HG03460 (cell line): ENCODE measurements at regions not wholly inside any gene's neighbourhood (a gene's known extent, or its start where the extent isn't known, plus 50 kb on each side); places are given as distances from the start of the nearest gene placed in this dataset.

ENCODE experiments used
- ATAC-seq: cut with Tn5 transposase; IDR thresholded peaks from one replicate; pipeline ENCODE4 v1.9.1; 2021; ENCODE audit not compliant: unreplicated experiment

DNA sequence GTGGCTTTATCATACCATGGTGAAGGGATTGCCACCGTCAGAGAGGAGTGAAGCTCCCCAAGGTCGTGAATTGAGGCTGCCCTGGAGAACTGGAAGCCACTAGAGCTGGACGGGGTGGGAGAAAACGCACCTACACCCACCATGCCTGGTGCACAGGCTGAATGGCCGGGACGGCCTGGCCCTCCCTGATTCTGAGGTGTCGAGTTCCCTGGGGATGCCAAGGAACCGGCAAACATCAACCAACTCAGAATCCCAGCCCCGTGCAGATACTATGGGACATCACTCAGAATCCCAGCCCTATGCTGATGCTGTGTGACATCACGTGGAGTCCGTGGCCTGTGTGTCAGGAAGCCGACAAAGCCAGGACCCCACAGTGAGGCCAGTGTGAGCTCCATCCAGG lies 650.0 kb downstream of the BRD1 start:
- ATAC-seq: no peak

DNA sequence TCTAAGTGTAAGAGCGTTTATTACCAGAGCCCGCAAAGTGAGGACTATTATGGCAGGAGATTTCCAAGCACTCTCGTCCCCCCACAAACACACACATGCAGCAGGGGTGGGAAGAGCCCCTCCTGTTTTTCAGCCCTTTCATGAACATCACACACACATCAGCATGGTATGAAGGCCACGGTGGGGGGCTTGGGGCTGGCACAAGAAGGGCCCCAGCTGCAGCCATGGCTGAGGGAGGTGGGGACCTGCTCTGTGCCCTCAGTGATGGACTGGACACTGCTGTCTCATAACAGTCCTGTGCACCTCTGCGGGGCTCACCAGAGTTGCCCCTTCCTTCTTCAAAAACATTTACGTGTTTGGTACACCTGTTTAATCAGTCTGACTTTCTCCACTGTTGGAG lies 650.7 kb downstream of the BRD1 start:
- ATAC-seq: no peak

DNA sequence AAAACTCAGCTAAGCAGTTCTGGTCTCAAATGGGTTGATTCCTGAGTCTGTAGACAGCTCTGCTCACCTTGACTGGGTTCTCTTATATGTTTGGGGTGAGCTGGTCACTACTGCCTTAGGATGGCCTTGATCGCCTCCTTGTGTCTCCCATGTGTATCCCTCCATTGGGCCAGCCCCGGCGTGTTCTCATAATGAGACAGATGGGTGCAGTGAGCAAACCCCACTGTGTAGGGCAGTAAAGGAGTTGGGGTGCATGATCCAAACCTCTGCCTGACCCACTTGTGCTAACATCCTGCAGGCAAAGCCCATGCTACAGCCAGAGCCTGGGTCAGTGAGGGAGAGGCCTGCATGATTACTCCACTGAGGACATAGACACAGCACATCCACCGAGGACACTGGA lies 657.6 kb downstream of the BRD1 start:
- no peak for ATAC-seq

DNA sequence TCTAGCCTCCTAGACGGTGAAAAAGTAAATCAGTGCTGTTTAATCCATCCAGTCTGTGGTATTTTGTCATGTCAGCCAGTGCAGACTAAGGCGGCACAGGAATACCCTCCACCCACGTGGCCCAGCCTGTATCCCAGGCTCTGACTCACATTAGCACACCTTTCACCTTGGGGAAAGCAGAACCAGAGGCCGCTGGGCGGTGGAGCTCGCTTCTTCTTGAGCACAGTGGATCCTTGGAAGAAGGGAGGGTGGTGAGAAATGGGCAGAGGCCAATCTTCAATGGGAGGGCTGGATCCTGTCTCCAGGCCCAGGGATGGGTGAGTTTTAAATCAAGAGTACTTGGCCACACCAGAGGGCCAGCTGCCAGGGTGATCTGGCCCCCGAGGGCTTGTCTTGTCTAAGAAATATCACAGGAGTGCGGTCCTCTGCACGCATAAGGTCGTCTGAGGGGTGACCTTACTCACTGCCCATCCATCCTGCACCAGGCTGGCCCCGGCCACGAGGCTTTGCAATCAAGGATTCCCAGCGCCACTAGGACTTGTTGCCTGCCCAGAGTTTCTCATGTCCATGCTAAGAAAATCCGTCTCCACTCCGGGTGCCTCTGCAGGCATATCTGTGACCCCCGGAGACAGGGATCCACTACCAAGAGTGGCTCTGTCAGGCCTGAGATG lies 658.5 kb downstream of the BRD1 start:
- ATAC-seq: no peak

DNA sequence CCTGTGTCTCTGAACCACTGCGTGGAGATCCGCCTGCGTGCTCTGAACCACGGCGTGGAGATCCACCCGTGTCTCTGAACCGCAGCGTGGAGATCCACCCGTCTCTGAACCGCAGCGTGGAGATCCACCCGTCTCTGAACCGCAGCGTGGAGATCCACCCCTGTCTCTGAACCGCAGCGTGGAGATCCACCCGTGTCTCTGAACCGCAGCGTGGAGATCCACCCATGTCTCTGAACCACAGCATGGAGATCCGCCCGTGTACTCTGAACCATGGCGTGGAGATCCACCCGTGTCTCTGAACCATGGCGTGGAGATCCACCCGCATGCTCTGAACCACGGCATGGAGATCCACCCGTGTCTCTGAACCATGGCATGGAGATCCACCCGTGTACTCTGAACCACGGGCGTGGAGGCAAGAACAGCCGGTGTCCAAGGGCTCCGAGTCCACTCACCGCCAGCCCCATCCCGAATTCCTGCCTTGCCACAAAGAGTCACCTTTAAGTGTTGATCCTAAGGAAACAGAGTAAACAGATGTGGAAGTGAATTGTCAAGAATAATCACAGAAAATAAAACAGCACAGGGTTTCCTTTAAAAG lies 659.4 kb downstream of the BRD1 start:
- ATAC-seq: no peak

DNA sequence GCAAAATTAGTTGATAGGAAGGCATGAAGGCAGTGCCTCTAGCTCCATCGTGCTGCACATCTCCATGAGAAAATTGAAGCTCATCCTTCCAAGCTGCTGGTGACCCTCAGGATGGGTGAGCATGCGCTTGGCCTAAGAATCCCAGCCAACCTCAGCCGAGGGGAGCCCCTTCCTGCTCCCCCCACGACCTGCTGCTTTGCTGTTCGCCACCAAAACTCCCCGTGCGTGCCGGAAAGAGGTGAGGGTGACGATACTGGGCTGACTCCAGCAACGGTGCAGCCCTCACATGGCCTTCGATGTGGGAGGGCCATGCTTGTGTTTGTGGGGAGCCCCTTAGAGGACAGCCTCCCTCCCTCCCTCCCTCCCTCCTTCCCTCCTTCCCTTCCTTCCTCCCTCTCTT lies 660.9 kb downstream of the BRD1 start:
- ATAC-seq: no peak

DNA sequence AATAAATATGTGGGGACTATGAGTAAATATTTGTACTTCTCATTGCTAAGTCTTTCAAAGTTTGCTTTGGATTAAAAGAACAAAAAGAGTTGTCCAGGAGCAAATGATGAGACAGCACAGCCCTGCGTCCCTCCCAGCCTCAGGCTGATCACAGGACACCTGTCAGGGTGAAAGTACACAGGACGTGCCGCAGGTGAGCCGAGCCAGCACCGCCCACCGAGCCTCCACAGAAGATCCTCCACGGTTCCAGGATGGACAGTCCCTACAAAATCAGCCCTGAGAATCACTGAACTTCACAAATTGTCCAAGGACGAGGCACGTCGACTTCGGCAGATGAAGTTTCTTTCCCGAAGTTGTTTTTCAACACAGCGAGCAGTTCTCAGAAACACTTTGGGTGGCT lies 661.5 kb downstream of the BRD1 start:
- ATAC-seq: no peak

DNA sequence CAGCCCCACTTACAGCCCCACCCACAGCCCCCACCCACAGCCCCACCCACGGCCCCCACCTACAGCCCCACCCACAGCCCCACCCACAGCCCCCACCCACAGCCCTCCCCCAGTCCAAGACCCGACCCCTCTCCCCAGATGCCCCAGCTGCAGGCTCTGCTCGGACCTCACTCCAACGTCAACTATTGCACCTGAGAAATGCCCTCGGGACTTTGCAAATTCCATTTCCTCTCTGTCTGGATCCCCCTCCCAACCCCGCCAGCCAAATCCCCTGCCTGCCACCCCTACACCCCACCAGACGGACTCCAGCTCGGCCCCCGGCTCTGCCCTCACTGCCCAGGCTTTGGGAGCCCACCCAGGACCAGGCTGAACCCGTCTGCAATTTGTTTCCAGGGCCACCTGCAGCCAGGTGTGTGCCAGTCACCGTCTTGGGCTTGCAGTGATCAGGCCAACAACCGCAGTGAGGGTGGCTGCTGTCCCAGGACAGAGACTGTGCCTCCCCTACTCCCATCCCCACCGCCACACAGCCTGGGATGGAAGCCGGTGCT lies 662.8 kb downstream of the BRD1 start:
- no peak for ATAC-seq

DNA sequence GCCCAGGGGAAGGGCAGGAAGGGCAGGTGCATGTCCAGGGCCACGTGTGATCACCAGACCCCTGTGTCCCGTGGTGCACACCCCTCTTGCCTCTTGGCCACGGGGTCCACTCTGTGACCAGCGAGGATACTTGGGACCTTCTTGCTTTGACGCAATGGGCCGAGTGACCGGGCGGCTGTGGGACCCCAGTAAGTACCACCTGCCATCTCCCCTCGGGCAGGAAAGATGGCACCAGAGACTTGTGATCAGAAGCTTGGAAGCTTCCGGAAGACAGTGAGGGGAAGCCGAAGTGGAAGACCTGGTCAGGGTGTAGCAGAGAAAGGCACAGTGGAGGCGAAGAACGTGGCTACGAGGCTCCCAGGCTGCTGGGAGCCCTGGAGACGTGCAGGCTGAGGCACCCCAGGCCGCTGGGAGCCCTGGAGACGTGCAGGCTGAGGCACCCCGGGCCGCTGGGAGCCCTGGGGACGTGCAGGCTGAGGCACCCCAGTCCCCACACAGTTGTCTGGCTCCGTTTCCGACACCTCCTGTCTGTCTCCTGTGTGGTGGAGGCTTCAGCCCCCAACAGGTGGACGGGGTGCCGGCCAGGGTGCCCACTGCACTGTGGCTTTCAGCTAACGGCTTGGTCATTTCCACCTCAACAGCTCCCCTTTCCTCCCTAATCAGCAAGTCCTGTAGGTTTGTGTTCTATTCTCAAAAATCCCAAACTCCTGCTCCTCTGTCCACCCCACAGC lies 663.5 kb downstream of the BRD1 start:
- ATAC-seq: no peak

DNA sequence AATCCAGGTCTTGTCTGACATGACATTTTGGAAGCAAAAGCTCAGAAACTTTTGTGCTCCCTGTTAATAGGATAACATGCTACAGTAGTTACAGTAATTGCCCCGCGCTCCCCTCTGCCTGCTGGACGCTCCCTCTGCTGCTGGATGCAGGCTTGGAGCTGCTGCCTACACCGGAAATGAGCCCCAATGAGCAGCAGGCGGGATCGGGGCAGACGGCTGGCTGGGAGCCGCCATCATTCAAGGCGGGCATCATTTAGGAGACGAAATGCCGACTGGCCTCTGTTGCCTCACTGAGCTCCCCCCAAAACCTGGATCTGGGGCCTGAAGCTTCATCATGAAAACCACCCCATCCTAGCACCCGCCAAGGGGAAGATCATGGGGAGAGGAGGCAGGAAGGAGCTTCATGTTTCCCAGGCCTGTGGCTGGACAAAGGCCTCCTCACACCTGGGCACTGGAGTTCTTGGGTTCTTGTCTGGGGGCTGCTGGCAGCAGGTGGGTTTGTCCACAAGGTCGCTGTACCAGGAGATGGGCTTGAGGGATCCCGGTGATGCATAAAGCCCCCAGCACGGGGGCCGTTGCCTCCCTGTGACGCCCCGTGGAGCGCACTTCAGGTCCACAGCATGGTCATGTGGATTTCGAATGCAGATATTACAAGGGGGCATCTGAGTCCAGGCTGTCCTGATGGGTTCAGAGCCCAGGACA lies 664.3 kb downstream of the BRD1 start:
- ATAC-seq: no peak

DNA sequence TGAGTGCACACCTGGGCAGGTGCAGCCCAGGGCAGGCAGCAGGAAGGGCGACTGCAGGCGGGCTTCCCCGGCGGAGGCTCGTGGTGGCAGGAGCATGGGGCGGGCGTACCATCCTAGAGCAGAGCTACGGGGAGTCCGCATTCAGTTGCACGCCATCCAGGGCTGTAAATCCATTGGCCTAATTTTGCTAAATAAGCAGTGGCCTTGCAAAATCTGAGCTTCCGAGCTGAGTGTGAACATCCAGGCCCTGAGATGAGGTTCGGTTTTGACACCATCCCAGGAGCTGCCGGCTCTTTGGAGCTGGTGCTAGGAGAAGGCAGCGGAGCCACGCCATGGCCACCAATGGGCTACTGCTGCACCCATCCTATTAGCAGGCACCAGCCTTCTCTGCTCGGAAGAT lies 664.8 kb downstream of the BRD1 start:
- no peak for ATAC-seq

DNA sequence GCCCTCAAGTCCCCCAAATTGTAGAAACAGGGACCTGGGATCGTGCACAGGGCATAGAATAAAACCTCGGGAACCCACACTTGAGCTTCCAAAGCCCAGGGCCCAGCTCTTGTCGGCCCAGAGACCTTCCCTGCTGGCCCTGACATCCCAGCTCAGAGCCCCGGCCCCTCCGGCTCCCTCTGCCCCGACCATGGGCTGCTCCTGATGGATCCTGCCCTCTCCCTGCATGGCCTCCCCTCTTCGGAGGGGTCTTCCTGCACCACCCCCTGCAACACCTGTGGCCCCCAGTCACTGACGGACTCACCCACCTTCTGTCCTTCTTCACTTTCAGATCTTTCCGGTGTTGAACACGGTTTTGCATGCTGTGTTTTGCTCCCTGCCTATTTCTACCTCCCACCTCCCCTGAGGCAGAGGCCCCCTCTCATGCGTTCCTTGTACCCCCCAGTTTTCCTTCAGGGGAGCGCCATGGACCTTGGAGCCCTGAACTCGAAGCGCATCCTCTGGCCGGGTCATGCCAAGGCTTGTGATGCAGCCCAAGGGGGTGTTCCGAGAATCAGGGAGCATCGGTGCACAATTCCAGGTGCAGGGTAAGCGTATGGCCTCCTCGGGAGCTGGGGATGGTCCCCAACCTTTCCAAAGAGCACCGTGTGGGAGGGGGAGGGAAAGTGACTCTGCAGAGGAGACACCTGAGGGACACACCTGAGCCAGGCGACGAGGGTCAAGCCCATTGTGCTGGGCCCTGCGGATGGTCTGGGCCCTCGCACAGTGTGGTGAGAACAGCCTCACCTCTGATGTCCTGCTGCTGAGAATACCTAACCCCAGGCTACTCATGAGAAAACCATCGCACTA lies 666.4 kb downstream of the BRD1 start:
- ATAC-seq: no peak

DNA sequence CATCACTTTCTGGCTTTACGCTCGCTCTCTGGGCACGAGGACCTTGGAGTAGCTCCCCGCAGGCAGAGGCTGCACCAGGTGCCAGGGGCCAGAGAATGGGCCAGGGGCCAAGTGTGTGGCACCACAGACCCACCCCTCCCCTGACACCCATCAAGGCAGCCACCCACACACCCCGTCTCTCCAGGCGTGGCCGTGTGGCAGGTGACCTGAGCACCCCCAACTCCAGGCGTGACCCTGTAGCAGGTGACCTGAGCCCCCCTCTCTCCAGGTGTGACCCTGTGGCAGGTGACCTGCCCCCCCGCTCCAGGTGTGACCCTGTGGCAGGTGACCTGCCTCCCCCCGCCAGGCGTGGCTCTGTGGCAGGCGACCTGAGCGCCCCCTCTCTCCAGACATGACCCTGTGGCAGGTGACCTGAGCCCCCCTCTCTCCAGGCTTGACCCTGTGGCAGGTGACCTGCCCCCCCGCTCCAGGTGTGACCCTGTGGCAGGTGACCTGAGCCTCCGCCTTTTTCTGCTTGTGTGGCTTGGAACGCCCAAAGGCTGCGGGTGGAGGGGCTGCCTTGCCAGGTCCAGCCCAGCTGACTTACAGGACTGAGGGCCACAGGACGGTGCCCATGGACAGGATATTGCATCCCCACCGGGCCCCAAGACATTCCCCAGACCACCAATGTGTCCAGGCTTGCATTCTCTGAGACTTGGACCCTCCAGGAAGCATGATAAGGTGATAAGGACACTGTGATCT lies 667.2 kb downstream of the BRD1 start:
- no peak for ATAC-seq

DNA sequence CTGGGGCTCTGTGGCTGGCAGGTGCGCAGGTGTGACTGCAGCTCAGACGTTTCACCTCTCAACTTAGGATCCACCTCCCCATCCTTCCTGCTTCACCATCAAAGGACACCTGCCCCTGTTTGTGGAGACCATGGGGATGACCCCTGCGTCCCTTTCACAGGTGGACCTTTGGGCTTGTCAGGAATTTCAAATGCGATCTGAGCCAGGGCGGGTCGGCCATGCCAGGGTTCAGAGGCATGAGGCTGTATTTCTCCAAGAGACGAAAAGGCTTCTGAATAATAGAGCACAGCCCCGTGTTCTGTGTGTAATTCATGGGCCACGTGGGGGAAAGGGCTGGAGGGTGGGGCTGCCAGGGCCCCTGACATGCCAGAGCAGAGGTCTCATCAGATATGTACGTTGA lies 668.0 kb downstream of the BRD1 start:
- no peak for ATAC-seq

DNA sequence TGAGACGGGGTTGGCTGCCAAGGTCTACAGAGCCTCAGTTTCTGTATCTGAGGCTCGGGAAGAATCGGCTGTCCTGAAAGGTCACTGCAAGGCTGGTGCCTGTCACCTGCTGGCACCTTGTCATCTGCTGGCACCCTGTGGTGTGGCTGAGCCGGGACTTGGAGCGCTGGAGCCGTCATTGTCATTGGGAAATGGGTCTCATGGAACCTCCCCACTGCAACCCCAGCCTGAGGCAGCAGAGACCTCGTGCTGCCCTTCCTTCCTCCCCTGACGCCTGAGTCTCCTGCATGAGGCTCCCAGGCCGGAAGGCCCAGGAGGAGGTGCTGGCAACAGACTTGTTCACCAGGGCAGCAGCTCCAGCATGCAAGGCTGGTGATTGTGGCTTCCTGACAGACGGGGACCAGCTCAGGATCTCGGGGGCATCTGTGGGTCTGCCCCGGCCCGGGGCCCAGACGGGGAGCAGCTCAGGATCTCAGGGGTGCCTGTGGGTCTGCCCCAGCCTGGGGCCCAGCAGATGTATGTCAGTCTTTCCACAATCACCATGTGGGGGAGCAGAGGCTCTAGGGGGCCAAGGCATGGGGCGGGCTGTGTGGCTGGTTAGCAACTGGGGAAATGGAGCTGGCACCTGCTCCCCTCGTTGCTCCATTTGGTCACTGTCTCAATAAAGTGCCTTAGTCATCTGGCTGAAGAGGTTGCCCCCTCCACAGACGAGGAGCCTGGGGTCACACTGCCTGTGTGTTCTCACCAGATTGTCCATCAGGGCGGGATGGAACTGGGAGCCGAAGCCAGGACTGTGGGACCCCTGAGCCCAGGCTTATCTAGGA lies 668.7 kb downstream of the BRD1 start:
- ATAC-seq: no peak

DNA sequence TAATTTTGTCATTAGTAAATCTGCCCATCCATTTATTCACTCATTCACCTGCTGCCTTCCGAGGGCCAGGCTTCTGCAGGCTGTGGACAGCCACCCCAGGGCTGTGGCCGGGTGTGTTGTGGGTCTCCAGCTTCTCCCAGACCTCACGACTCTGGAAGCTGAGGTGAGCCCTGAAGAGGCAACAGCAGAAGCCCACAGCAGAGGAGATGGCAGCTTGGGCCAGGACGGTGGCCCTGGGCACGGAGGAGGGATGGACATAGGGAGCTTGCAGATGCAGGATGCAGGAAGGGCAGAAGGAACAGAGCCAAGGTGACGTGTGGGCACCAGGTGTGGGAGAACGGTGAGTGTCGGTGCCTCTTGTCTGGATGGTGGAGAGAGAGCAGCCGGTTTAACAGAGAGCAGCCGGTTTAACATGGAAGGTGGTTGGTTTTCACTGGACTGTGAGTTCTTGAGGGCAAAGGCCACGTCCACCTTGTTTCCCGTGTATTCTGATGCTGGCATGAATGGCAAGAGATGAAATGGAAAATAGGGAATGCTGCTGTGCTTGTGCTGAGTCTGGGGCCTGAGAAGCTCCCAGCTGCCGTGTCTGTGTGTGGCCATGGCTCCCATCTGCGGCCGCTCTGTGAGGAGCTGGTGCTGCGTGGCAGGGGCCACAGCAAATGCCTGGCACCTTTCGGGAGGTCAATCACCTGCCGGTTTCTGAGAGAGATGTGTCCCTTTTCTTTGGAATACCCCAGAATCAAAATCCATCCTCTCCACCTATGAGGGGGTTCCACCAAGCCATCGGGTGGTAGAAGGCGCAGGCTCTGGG lies 669.9 kb downstream of the BRD1 start:
- ATAC-seq: no peak

DNA sequence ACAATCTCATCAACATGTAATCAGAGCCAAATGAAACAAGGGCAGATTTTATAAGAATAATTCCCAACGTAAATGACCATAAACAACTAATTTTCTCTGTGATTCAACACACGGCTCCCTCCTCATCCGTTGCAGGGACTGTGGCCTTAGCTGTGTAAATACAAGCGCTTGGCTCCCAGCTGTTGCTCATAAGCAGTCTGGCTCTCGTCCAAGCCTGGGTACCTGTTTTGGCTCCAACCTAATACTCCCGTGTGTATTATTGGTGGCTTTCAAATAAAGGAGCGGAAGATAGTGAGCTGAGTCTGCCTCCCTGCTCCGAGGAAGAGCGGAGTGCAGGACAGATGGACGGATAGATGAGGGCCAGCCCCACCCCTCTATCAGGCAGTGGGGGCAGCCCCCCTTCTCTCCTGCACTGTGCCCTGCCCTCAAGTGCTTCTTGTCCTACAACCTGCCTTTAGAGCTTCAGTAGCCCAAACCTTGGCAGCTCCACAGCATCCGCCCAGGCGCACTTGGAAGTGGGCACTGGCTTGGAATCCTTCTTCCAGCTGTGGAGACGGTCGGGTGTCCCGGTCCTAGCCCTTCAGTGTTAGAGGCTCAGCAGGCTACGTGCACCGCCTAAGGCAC lies 670.9 kb downstream of the BRD1 start:
- ATAC-seq: no peak
